HepG2 (cell line): ENCODE measurements at regions not wholly inside any gene's neighbourhood (a gene's known extent, or its start where the extent isn't known, plus 50 kb on each side); places are given as distances from the start of the nearest gene placed in this dataset.

Experiments used
- ATAC-seq: fragments of 200-7000 bp; cut with Tn5 transposase; 3 replicates; pipeline ENCODE4 v1.9.1; 2020; ENCODE audit warnings: mild to moderate bottlenecking, moderate library complexity
- BruUV-seq: library from RNA; stranded (reverse); fragments of 400-500 nt; replicated peaks from 2 replicates; lab custom pipeline; 2021; lab: Mats Ljungman, UMichigan
- CTCF ChIA-PET: fragments of 300-600 bp; formaldehyde crosslinking; extraction: SDS; loops from one replicate; lab custom pipeline; 2021; ENCODE audit warnings: low total read pairs, inconsistent platforms, low intra/inter-chr PET ratio; lab: Yijun Ruan, JAX
- POLR2A ChIA-PET: fragments of 350-600 bp; sonication (Branson Sonifier 250); formaldehyde crosslinking; loops from one replicate; lab custom pipeline; 2020; ENCODE audit warnings: antibody characterized with exemption, inconsistent platforms; lab: Yijun Ruan, JAX
- DNase-seq: peaks from one replicate; pipeline ENCODE4 v3.0.0-alpha.2; 2015; ENCODE audit warnings: low spot score
- FAIRE-seq: peaks from 3 replicates; lab custom pipeline; 2011; peaks lifted over from hg19 to GRCh38; lab: Jason Lieb, UNC
- H2AFZ ChIP-seq: one replicate; pipeline ENCODE4 v1.6.1; 2011; ENCODE audit warnings: low read length, inconsistent platforms
- H3K27ac ChIP-seq: fragments of 300-600 bp; 3 replicates; pipeline ENCODE4 v1.8.0; 2011; ENCODE audit warnings: mixed run types, mild to moderate bottlenecking, mixed read lengths, low read length, inconsistent platforms; ENCODE audit not compliant: insufficient read depth; ENCODE audit errors: extremely low read length
- H3K27me3 ChIP-seq, 2 experiments: fragments of 200-600 bp in 1 of 2; 2 replicates in 1 of 2; 3 replicates in 1 of 2; pipeline versions ENCODE4 v1.6.0 to v1.8.0; 2011; ENCODE audit warnings: low read length in 2 of 2, mild to moderate bottlenecking in 2 of 2, moderate library complexity in 2 of 2, inconsistent platforms in 1 of 2; ENCODE audit not compliant: insufficient read depth in 2 of 2, control insufficient read depth in 1 of 2
- H3K36me3 ChIP-seq, 2 experiments: fragments of 200-600 bp in 1 of 2; replicated peaks in 1 of 2; 2 replicates in 1 of 2; 3 replicates in 1 of 2; pipeline versions ENCODE4 v1.5.1 to v1.8.0; 2011; ENCODE audit warnings: low read length in 2 of 2, inconsistent platforms in 1 of 2; ENCODE audit not compliant: insufficient read depth in 2 of 2, control insufficient read depth in 1 of 2
- H3K4me1 ChIP-seq: 2 replicates; pipeline ENCODE4 v1.5.1; 2012; ENCODE audit warnings: low read length, inconsistent platforms; ENCODE audit not compliant: insufficient read depth
- H3K4me2 ChIP-seq: 2 replicates; pipeline ENCODE4 v1.6.0; 2011; ENCODE audit warnings: low read depth, low read length, inconsistent platforms
- H3K4me3 ChIP-seq, 3 experiments: fragments of 200-600 bp in 1 of 3; sonication (generic), shearing (Covaris generic) in 1 of 3; replicated peaks in 1 of 3; 2 replicates each; pipeline ENCODE4 v1.5.1; 2011 to 2016; ENCODE audit warnings: low read length in 3 of 3, inconsistent platforms in 2 of 3, low read depth in 2 of 3, mild to moderate bottlenecking in 2 of 3, control low read depth in 1 of 3, mixed read lengths in 1 of 3; ENCODE audit not compliant: insufficient read depth in 1 of 3
- H3K79me2 ChIP-seq: one replicate; pipeline ENCODE4 v1.6.1; 2011; ENCODE audit warnings: low read length, inconsistent platforms; ENCODE audit not compliant: insufficient read depth
- H3K9ac ChIP-seq: 2 replicates; pipeline ENCODE4 v1.6.0; 2011; ENCODE audit warnings: mild to moderate bottlenecking, low read depth, low read length, inconsistent platforms; ENCODE audit not compliant: insufficient read depth
- H3K9me3 ChIP-seq: 2 replicates; pipeline ENCODE4 v1.5.1; 2012; ENCODE audit warnings: mild to moderate bottlenecking, low read length
- H4K20me1 ChIP-seq: 2 replicates; pipeline ENCODE4 v1.6.0; 2011; ENCODE audit warnings: inconsistent platforms, mild to moderate bottlenecking, low read length, moderate library complexity; ENCODE audit not compliant: insufficient read depth
- FOXC1 ChIP-seq: sonication (generic); formaldehyde crosslinking; IDR thresholded peaks from 2 replicates; pipeline ENCODE4 v1.8.0; 2022; ENCODE audit warnings: mild to moderate bottlenecking, missing genetic modification reagents, borderline replicate concordance
- FOXK2 ChIP-seq: fragments of 450-650 bp; IDR thresholded peaks from 2 replicates; pipeline ENCODE4 v1.6.1; 2016
- KDM4B ChIP-seq: sonication (generic); formaldehyde crosslinking; IDR thresholded peaks from 2 replicates; pipeline ENCODE4 v1.4.0; 2020; ENCODE audit warnings: missing genetic modification reagents
- MAFG ChIP-seq: sonication (generic); formaldehyde crosslinking; IDR thresholded peaks from 2 replicates; pipeline ENCODE4 v1.5.1; 2020; ENCODE audit warnings: mild to moderate bottlenecking, missing genetic modification reagents
- MED13 ChIP-seq: sonication (generic); formaldehyde crosslinking; IDR thresholded peaks from 2 replicates; pipeline ENCODE4 v1.5.0; 2020; ENCODE audit warnings: missing genetic modification reagents
- NFIC ChIP-seq: IDR thresholded peaks from 2 replicates; pipeline ENCODE4 v1.6.1; 2012; ENCODE audit warnings: mild to moderate bottlenecking, low read length, inconsistent platforms
- REL ChIP-seq: sonication (generic); formaldehyde crosslinking; conservative IDR thresholded peaks from 2 replicates; pipeline ENCODE4 v1.8.0; 2022; ENCODE audit warnings: mild to moderate bottlenecking, missing genetic modification reagents, moderate library complexity
- SKI ChIP-seq: fragments of 450-650 bp; IDR thresholded peaks from one replicate; pipeline ENCODE4 v1.6.1; 2018; ENCODE audit warnings: mild to moderate bottlenecking; ENCODE audit not compliant: partially characterized antibody
- SKIL ChIP-seq: sonication (generic); formaldehyde crosslinking; IDR thresholded peaks from 2 replicates; pipeline ENCODE4 v1.8.0; 2022; ENCODE audit warnings: missing genetic modification reagents, mild to moderate bottlenecking, moderate library complexity, borderline replicate concordance
- SNAPC4 ChIP-seq: sonication (generic); formaldehyde crosslinking; IDR thresholded peaks from 2 replicates; pipeline ENCODE4 v1.4.0; 2020; ENCODE audit warnings: mild to moderate bottlenecking, missing genetic modification reagents
- STAG1 ChIP-seq: sonication (generic); formaldehyde crosslinking; IDR thresholded peaks from 2 replicates; pipeline ENCODE4 v1.4.0; 2020; ENCODE audit warnings: missing genetic modification reagents
- ZNF260 ChIP-seq: sonication (generic); formaldehyde crosslinking; IDR thresholded peaks from 2 replicates; pipeline ENCODE4 v1.4.0; 2020; ENCODE audit warnings: missing genetic modification reagents, low read depth, mild to moderate bottlenecking, borderline replicate concordance
- ZNF460 ChIP-seq: sonication (generic); formaldehyde crosslinking; IDR thresholded peaks from 2 replicates; pipeline ENCODE4 v1.5.1; 2020; ENCODE audit warnings: missing genetic modification reagents, mild to moderate bottlenecking, borderline replicate concordance
- ZNF484 ChIP-seq: sonication (generic); formaldehyde crosslinking; IDR thresholded peaks from 2 replicates; pipeline ENCODE4 v1.5.1; 2020; ENCODE audit warnings: mild to moderate bottlenecking, low read depth, missing genetic modification reagents, borderline replicate concordance
- ZNF777 ChIP-seq: sonication (generic); formaldehyde crosslinking; IDR thresholded peaks from 2 replicates; pipeline ENCODE4 v1.4.0; 2020; ENCODE audit warnings: missing genetic modification reagents
- ZSCAN22 ChIP-seq: sonication (generic); formaldehyde crosslinking; IDR thresholded peaks from 2 replicates; pipeline ENCODE4 v1.4.0; 2020; ENCODE audit warnings: mild to moderate bottlenecking, missing genetic modification reagents
- WGBS: methylation state at CpG from one replicate; pipeline ENCODE4 v1.1.6; 2017; ENCODE audit warnings: low lambda C conversion rate; 5-methylcytosine and 5-hydroxymethylcytosine counted together
- in situ Hi-C: cut with HindIII; loops from 2 replicates; pipeline ENCODE4 v1.10.0; 2017; ENCODE audit warnings: low pct_unique_long_range_greater_than_20kb; ENCODE audit not compliant: extremely low pct_ligation_motif_present
- intact Hi-C: fragments of 100-400 bp; cut with micrococcal nuclease; formaldehyde crosslinking; loops from one replicate; pipeline ENCODE4 v1.10.0; 2022; ENCODE audit not compliant: unreplicated experiment

DNA sequence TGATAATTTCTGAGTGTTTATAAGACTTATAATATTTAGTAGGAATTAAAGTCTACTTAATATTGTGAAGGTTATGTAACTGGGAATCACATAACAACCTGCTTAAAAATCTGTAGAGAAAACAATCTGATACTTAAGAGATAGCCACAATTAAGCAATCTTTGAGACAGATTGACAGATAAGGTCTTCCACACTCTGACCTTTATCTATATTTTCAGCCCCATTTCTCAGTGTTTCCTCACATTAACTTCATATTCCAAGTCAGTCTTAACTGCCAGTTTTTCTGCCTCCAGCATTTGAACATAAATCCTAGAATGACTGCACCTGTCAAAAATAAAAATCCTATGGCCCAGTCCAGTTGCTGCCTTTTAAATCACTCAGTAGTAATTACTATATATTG is 423.2 kb downstream of the PYDC2 start:
- POLR2A ChIA-PET: no interaction called here
- TF ChIP-seq KDM4B: no peak
- no peak for TF ChIP-seq ZNF460
- TF ChIP-seq MED13 (CRISPR knock-in tag): no peak
- no peak for TF ChIP-seq FOXK2
- no peak for TF ChIP-seq ZNF260
- TF ChIP-seq NFIC: no peak
- TF ChIP-seq REL (CRISPR knock-in tag): no peak
- no peak for TF ChIP-seq SKI
- no peak for TF ChIP-seq STAG1 (CRISPR knock-in tag)
- TF ChIP-seq ZSCAN22 (CRISPR knock-in tag): no peak
- no peak for TF ChIP-seq ZNF484
- no peak for TF ChIP-seq ZNF777 (CRISPR knock-in tag)
- Histone ChIP-seq H3K27ac (no peak overlapping the region), H3K9me3 (no peaks in the 10 kb centered on the region), H3K4me2 (no peak overlapping the region), H3K27me3 (no peaks in the 10 kb centered on the region), H3K36me3 (no peaks in the 10 kb centered on the region), H4K20me1 (no peaks in the 10 kb centered on the region), H3K79me2 (no peaks in the 10 kb centered on the region), H2AFZ (no peak overlapping the region), H3K9ac (no peak overlapping the region), H3K4me3 (no peak overlapping the region), H3K4me1 (no peaks in the 10 kb centered on the region)
- CTCF ChIA-PET: no interaction called here
- FAIRE-seq: no peak
- DNase-seq: no peak
- no peak for ATAC-seq
- intact Hi-C loops (no loop called here), in situ Hi-C loops (no loop called here)
- no TSS peak for BruUV-seq

DNA sequence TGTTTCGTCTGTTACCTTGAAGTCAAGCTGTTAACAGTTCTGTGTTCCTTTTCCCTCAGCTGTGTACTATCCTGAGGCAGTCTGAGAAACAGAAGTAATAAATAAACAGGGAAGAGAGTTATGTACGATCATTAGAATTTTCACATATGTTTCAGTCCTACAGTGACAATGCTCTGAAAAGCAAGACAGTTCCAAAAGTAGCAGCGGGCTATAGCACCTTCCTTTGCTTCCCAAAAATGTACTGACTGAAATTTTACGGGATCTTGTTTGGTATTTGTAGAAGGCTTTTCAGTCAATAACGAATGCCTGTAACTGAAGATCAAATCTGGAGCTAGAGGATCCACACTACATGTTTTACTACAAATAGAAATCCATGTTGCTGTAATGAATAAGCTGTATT is 428.1 kb downstream of the PYDC2 start:
- ChIA-PET CTCF (no interaction called here), POLR2A (no interaction called here)
- Histone ChIP-seq H2AFZ (no peak overlapping the region), H3K36me3 (no peaks in the 10 kb centered on the region), H3K4me1 (no peaks in the 10 kb centered on the region), H3K4me2 (no peak overlapping the region), H3K4me3 (no peak overlapping the region), H3K9ac (no peak overlapping the region), H3K79me2 (no peaks in the 10 kb centered on the region), H3K27ac (no peak overlapping the region), H3K9me3 (no peaks in the 10 kb centered on the region), H4K20me1 (no peaks in the 10 kb centered on the region), H3K27me3 (no peaks in the 10 kb centered on the region)
- no peak for DNase-seq
- no peak for FAIRE-seq
- ATAC-seq: no peak
- intact Hi-C loops (no loop called here), in situ Hi-C loops (no loop called here)
- no TSS peak for BruUV-seq
- 16% methylated on average over 5 of the region's 5 CpGs for WGBS
- TF ChIP-seq SKIL (no peak), MAFG (CRISPR knock-in tag) (no peak), FOXC1 (CRISPR knock-in tag) (no peak), SNAPC4 (CRISPR knock-in tag) (no peak)
